LNCaP clone FGC (cell line): ENCODE measurements at regions not wholly inside any gene's neighbourhood (a gene's known extent, or its start where the extent isn't known, plus 50 kb on each side); places are given as distances from the start of the nearest gene placed in this dataset.

ENCODE experiments used
- DNase-seq: peaks from one replicate; pipeline ENCODE4 v3.0.0-alpha.2; 2011; ENCODE audit warnings: low read depth
- H3K4me3 ChIP-seq: 2 replicates; pipeline ENCODE4 v1.5.1; 2011; ENCODE audit warnings: mild to moderate bottlenecking, low read depth, low read length, control low read depth
- TF ChIP-seq, protein P1 (sequence below): IDR thresholded peaks from 2 replicates; pipeline ENCODE4 v1.5.1; 2012; ENCODE audit warnings: mild to moderate bottlenecking; ENCODE audit not compliant: control insufficient read depth, insufficient read depth; ENCODE audit errors: extremely low read depth

DNA sequence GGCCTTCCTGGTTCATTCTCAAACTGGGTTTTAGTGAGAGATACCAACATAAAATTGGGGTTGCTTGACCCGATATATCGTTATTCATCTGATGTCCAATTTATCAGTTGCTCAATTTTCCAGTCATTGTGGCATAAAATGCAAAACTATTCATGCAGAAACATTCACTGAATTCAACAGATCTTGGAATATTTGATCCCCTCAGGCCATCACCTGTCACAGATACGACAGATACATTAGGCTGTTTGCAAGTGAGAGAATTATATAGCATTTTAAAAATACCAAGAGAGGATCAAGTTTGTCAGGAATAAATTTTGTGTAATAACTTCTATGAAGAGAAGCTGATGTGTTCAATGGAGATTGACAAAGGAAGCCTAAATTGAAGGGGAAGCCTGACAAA is 67.1 kb downstream of the MAP10 start:
- TF ChIP-seq, protein P1, sequence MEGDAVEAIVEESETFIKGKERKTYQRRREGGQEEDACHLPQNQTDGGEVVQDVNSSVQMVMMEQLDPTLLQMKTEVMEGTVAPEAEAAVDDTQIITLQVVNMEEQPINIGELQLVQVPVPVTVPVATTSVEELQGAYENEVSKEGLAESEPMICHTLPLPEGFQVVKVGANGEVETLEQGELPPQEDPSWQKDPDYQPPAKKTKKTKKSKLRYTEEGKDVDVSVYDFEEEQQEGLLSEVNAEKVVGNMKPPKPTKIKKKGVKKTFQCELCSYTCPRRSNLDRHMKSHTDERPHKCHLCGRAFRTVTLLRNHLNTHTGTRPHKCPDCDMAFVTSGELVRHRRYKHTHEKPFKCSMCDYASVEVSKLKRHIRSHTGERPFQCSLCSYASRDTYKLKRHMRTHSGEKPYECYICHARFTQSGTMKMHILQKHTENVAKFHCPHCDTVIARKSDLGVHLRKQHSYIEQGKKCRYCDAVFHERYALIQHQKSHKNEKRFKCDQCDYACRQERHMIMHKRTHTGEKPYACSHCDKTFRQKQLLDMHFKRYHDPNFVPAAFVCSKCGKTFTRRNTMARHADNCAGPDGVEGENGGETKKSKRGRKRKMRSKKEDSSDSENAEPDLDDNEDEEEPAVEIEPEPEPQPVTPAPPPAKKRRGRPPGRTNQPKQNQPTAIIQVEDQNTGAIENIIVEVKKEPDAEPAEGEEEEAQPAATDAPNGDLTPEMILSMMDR = no peak
- no peak overlapping the region for H3K4me3 ChIP-seq

DNA sequence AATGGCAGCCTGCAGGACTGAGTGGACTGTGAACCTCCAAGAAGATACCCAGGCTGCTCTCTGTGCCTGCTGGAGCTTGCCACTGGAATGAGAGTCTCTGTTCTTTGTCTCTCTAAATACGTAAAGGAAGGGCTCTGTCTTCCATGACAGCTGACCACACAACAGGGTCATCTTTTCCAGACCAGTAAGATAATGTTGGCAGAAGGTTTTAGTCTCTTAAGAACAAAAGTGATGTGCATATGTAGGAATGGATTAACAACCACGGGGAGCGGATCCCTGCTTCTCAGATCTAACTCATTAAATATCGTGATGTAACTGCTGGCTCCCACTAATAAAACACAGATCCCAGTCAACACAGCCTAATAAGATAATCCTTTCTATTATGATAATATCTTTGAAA is 67.5 kb downstream of the MAP10 start:
- TF ChIP-seq, protein P1 = no peak
- no peak overlapping the region for H3K4me3 ChIP-seq
- DNase-seq = no peak

More for the DNA sequence above, 67.1 kb downstream of the MAP10 start:
- DNase-seq = no peak

DNA sequence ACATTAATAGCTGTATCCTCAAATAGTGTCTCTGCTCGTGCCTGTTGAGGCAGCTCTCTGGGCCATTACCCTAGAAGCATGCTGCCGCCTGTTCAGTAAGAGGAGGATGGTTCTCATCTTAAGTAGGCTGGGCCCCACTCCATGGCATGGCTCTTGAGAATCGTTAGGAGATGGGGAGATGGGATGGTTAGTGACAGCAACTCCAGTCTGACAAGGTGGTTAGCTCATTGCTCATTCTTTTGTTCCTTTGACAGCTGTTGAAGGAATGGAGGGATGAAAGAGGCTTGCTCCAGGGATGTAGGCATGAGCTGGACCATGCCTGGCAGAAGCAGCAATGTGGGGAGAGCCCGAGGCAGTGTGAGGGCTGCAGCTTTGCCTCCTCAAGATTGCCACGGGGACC is 68.2 kb downstream of the MAP10 start:
- H3K4me3 ChIP-seq = no peak overlapping the region
- TF ChIP-seq, protein P1 = no peak
- no peak for DNase-seq

DNA sequence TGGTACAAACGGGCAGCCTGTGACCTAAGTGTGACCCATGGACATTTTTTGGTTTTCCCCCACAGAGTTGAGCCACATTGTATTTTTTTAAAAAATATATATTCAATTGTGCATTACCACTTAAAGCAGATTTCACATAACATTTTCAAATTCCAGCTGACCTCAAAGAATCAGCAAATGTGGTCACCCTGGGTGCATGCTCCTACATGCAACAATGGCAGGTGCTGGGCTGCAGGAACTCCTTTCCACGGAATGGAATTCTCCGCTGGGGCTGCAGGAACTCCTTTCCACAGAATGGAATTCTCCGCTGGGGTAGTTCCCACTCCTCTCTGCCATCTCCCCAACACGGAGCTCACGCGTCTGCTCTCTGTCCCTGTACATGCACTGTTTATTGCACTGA is 68.7 kb downstream of the MAP10 start:
- DNase-seq = no peak
- TF ChIP-seq, protein P1 = no peak
- H3K4me3 ChIP-seq = no peak overlapping the region

DNA sequence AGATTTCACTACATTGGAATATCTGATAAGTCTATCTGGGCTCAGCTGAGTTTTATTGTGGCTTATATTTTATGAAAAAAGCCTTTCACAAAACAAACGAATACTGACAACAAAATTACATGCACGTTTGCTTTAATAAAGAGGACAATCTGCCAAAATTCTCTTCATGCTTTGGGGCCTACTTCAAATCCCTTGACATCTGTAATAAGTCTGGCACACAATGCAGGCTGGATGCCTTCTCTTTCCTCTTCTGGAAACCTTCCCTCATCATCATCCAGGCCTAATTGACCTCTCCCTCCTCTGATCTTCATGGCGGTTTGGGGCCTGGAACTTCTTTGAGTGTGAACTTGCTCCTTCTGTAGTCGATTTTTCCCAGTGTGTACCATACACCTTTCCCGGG is 70.3 kb downstream of the MAP10 start:
- TF ChIP-seq, protein P1 = no peak
- no peak overlapping the region for H3K4me3 ChIP-seq
- no peak for DNase-seq

DNA sequence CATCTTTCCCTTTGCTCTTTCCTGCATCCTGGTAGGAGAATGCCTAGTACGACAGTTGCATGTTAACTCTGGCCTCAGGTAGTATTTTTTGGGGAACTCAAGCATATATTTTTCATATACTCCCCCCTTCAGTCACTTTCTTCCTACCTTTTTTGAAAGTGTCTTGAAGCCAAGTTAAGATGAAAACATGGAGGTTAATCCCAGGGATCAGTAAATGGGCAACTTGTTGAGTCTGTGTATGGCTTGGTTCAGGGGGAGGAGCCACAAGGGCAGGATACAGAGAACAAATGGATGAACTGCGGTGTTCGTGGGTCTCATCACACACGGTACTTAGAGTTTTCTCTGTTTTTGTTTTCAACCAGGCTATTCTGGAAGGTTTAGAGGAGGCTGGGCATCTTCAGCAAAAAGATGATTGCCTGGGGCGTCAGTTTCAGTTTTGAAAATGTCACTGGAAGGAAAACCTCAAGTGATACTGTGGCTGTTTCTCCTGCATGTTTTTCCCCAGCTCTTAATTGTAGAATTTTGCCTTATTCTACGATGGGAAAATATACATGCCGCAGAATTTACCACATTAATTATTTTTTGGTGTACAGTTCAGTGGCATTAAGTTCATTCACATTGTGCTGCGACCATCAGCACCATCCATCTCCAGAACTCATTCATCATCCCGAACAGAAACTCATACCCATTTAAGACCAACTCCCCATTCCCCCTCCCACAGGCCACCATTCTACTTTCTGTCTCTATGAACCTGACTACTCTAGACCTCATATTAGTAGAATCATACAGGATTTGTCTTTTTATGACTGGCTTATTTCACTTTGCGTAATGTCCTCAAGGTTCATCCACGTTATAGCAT is 71.5 kb downstream of the MAP10 start:
- no peak for DNase-seq
- TF ChIP-seq, protein P1 = no peak
- H3K4me3 ChIP-seq = no peak overlapping the region
